Neuronal stem cell (in vitro differentiated cells): ENCODE measurements at regions not wholly inside any gene's neighbourhood (a gene's known extent, or its start where the extent isn't known, plus 50 kb on each side); places are given as distances from the start of the nearest gene placed in this dataset.

Experiments
- DNase-seq: peaks from one replicate; pipeline ENCODE4 v3.0.0-alpha.2; 2013; ENCODE audit warnings: low spot score
- H2AFZ ChIP-seq: one replicate; pipeline ENCODE4 v1.6.1; 2013; ENCODE audit warnings: mild to moderate bottlenecking, low read length, inconsistent platforms
- H2AK5ac ChIP-seq: 2 replicates; pipeline ENCODE4 v1.6.1; 2013; ENCODE audit warnings: low read depth, mild to moderate bottlenecking, inconsistent platforms, low read length, moderate library complexity, mixed read lengths
- H2BK120ac ChIP-seq: 2 replicates; pipeline ENCODE4 v1.6.1; 2013; ENCODE audit warnings: low read depth, mild to moderate bottlenecking, inconsistent platforms, low read length, moderate library complexity, mixed read lengths
- H2BK12ac ChIP-seq: one replicate; pipeline ENCODE4 v1.6.1; 2013; ENCODE audit warnings: low read length, inconsistent platforms
- H2BK15ac ChIP-seq: 2 replicates; pipeline ENCODE4 v1.6.1; 2013; ENCODE audit warnings: mild to moderate bottlenecking, low read length, inconsistent platforms, mixed read lengths
- H2BK5ac ChIP-seq: one replicate; pipeline ENCODE4 v1.6.1; 2013; ENCODE audit warnings: inconsistent platforms, mild to moderate bottlenecking, low read length, moderate library complexity
- H3K14ac ChIP-seq: one replicate; pipeline ENCODE4 v1.6.1; 2013; ENCODE audit warnings: low read length, inconsistent platforms
- H3K18ac ChIP-seq: 2 replicates; pipeline ENCODE4 v1.6.1; 2013; ENCODE audit warnings: low read length, inconsistent platforms
- H3K23ac ChIP-seq: 2 replicates; pipeline ENCODE4 v1.6.1; 2013; ENCODE audit warnings: low read depth, mild to moderate bottlenecking, mixed read lengths, low read length, inconsistent platforms; ENCODE audit not compliant: poor library complexity
- H3K27ac ChIP-seq: replicated peaks from 3 replicates; pipeline ENCODE4 v1.5.1; 2013; ENCODE audit warnings: low read length, inconsistent platforms
- H3K27me3 ChIP-seq, 3 experiments: 2 replicates each; pipeline ENCODE4 v1.6.1; 2013; ENCODE audit warnings: low read length in 3 of 3, mild to moderate bottlenecking in 2 of 3, inconsistent platforms in 1 of 3, low read depth in 1 of 3, mixed read lengths in 1 of 3, moderate library complexity in 1 of 3; ENCODE audit not compliant: control insufficient read depth in 3 of 3, insufficient read depth in 3 of 3
- H3K36me3 ChIP-seq, 2 donors: replicated peaks in 1 of 2; 2 replicates each; pipeline ENCODE4 v1.6.1; 2013; ENCODE audit warnings: low read length in 2 of 2; ENCODE audit not compliant: control insufficient read depth in 2 of 2, insufficient read depth in 2 of 2
- H3K4ac ChIP-seq: 2 replicates; pipeline ENCODE4 v1.6.1; 2013; ENCODE audit warnings: inconsistent platforms, mild to moderate bottlenecking, low read length, moderate library complexity
- H3K4me1 ChIP-seq, 2 donors: 1 replicate in 1 of 2; 2 replicates in 1 of 2; pipeline ENCODE4 v1.6.1; 2013; ENCODE audit warnings: low read length in 2 of 2, low read depth in 1 of 2; ENCODE audit not compliant: control insufficient read depth in 2 of 2, insufficient read depth in 1 of 2
- H3K4me2 ChIP-seq: one replicate; pipeline ENCODE4 v1.6.1; 2013; ENCODE audit warnings: mild to moderate bottlenecking, low read length, inconsistent platforms; ENCODE audit not compliant: insufficient read depth, poor library complexity, severe bottlenecking
- H3K4me3 ChIP-seq, 2 donors: 2 replicates each; pipeline ENCODE4 v1.5.1; 2013; ENCODE audit warnings: low read length in 2 of 2, mild to moderate bottlenecking in 2 of 2, inconsistent platforms in 1 of 2, moderate library complexity in 1 of 2
- H3K79me1 ChIP-seq: one replicate; pipeline ENCODE4 v1.6.1; 2013; ENCODE audit warnings: low read depth, mild to moderate bottlenecking, inconsistent platforms, low read length, moderate library complexity
- H3K9ac ChIP-seq: one replicate; pipeline ENCODE4 v1.6.1; 2013; ENCODE audit warnings: mild to moderate bottlenecking, low read depth, low read length, inconsistent platforms; ENCODE audit not compliant: poor library complexity
- H3K9me3 ChIP-seq, 2 donors: replicated peaks in 1 of 2; 2 replicates each; pipeline versions ENCODE3 to v1.6.1; 2013; ENCODE audit warnings: low read length in 2 of 2, mild to moderate bottlenecking in 2 of 2, inconsistent platforms in 1 of 2, low read depth in 1 of 2, mixed read lengths in 1 of 2, moderate library complexity in 1 of 2; ENCODE audit not compliant: control insufficient read depth in 2 of 2, insufficient read depth in 1 of 2
- H4K8ac ChIP-seq: one replicate; pipeline ENCODE4 v1.6.1; 2013; ENCODE audit warnings: low read depth, mild to moderate bottlenecking, inconsistent platforms, low read length, moderate library complexity
- H4K91ac ChIP-seq: one replicate; pipeline ENCODE4 v1.6.1; 2013; ENCODE audit warnings: low read length, low read depth, mild to moderate bottlenecking, inconsistent platforms; ENCODE audit not compliant: poor library complexity
- WGBS, 2 donors: extraction: QIAGEN DNeasy Blood & Tissue Kit; methylation state at CpG; one replicate each; pipeline ENCODE4 v1.1.7; 2013; ENCODE audit warnings: missing lambda C conversion rate in 2 of 2, mixed read lengths in 1 of 2; ENCODE audit not compliant: insufficient read length in 2 of 2, insufficient replicate concordance in 1 of 2; ENCODE audit errors: extremely low coverage in 2 of 2; 5-methylcytosine and 5-hydroxymethylcytosine counted together

DNA sequence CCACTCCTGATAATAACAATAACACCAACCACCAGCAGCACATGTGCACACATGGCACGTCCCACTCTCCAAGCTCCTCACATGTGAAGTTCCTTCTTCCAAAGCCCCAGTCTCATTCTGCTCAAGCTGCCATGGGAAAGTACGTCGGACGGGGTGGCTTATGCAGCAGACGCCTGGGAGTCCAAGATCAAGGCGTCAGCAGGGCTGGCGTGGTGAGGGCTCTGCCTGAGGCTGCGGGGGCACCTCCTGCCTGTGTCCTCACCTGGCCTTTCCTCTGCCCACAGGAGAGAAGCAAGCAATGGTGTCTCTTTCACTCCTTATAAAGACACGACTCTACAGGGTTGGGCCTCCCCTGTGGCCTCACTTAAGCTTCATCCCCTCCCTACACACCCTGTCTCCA, 68.8 kb upstream of the INSIG1 start:
- Histone ChIP-seq H2AK5ac (peak overlapping the region; percentile 81), H3K27ac (no peak overlapping the region), H3K27me3 (peaks cover 0 to 62% (median 3%) of the 10 kb centered on the region in 3 experiments), H3K4ac (no peak overlapping the region), H4K8ac (no peak overlapping the region), H2BK12ac (peak overlapping the region; percentile 24), H3K4me2 (no peak overlapping the region), H3K36me3 (no peaks in the 10 kb centered on the region), H2AFZ (no peak overlapping the region), H3K4me3 (no peak overlapping the region), H3K4me1 (peaks cover 0 to 16% of the 10 kb centered on the region in 2 donors), H3K23ac (no peak overlapping the region), H4K91ac (no peak overlapping the region), H3K9ac (no peak overlapping the region), H3K9me3 (no peaks in the 10 kb centered on the region), H3K79me1 (no peaks in the 10 kb centered on the region), H3K14ac (peak overlapping the region; percentile 9), H3K18ac (no peak overlapping the region), H2BK15ac (peak overlapping the region; percentile 0), H2BK5ac (no peak overlapping the region), H2BK120ac (no peak overlapping the region)
- DNase-seq: no peak
- WGBS, 2 donors: no CpG with 5 or more reads among the region's 9 CpGs

DNA sequence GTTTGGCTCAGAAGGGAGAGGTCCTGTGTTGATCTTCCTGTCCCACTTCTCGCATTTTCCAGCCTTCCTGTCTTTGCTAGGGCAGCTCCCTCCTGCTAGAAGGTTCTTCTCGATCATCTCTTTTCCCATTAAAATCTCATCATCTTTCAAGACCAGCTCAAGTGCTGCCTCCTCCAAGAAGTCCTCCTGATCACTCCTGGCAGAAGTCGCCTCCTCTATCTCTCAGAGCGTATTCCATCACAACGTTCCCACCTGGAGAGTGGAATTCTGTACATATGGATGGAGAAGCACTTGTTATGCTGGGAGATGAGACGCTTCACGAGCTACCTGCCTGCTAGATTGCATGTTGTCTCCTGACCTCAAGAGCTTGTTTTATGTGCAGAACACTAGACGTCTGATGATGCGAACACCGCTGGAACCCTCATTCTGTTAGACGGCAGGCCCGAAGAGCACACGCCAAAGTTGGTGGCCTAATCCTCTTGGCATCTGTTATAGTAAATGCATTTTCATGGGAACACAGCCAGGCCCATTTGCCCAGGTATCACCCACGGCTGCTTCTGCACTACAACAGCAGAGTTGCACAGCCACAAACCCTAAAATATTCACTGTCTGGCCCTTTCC, 68.0 kb upstream of the INSIG1 start:
- Histone ChIP-seq H2BK12ac (no peak overlapping the region), H2BK120ac (no peak overlapping the region), H3K18ac (no peak overlapping the region), H3K14ac (no peak overlapping the region), H3K9ac (no peak overlapping the region), H2AK5ac (no peak overlapping the region), H2BK15ac (no peak overlapping the region), H3K23ac (no peak overlapping the region), H3K4ac (no peak overlapping the region), H3K36me3 (no peaks in the 10 kb centered on the region), H3K9me3 (no peaks in the 10 kb centered on the region), H2BK5ac (no peak overlapping the region), H3K27me3 (peaks cover 0 to 54% (median 3%) of the 10 kb centered on the region in 3 experiments), H3K27ac (no peak overlapping the region), H4K91ac (no peak overlapping the region), H3K4me3 (no peak overlapping the region), H2AFZ (no peak overlapping the region), H3K79me1 (no peaks in the 10 kb centered on the region), H3K4me2 (no peak overlapping the region), H3K4me1 (peaks cover 0 to 16% of the 10 kb centered on the region in 2 donors), H4K8ac (no peak overlapping the region)
- WGBS, 2 donors: no CpG with 5 or more reads among the region's 14 CpGs
- no peak for DNase-seq

DNA sequence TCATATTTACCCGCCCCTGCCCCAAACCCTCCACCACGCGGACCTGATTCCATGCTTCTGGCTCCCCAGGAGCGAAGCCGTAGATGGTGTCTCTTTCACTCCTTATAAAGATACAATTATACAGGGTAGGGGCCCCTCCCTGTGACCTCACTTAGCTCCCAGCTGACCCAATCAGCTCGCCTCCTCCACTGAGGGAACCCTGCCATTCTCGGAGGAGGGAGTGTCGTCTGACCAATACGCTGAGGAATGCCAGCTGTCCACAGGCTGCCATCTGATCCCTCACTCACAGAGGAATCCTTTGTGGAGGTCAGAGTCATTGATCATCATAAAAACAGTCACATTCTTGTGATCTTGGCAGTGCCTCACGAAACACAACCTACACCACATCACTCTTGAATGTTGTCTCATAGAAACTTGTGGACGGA, 67.5 kb upstream of the INSIG1 start:
- H3K27ac ChIP-seq: no peak overlapping the region
- H3K23ac ChIP-seq: no peak overlapping the region

DNA sequence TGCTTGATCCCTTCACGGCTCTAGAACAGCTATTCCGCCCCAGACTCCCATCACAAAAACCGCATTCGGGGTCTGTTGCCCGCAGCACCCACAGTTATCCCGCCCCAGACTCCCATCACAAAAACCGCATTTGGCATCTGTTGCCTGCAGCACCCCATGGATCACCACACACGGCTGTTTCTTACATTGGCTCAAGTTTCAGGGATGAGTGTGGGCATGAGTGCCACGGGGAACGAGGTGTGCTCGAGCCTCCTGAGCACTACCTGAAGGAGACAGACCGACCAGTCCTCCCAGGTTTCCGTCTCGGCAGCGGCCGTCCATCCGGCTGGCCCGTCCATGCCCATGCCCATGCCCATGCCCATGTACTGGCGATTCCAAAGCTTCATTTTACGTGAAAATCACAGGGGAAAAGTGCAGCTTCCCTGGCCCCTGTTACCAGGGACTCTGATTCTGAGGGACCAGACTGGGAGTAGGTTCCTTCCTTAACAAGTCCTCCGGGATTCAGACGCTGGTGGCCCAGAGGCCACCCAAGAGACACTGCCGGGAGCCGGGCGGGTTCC, 66.4 kb upstream of the INSIG1 start:
- Histone ChIP-seq H4K91ac (peak overlapping the region; percentile 68), H3K36me3 (no peaks in the 10 kb centered on the region), H2AK5ac (no peak overlapping the region), H3K23ac (no peak overlapping the region), H3K4me1 (peaks cover 0 to 16% of the 10 kb centered on the region in 2 donors), H2BK15ac (no peak overlapping the region), H3K9me3 (no peaks in the 10 kb centered on the region), H3K18ac (peak overlapping the region; percentile 53), H2BK12ac (peak overlapping the region; percentile 73), H3K4me3 (no peak overlapping the region), H4K8ac (no peak overlapping the region), H3K4ac (no peak overlapping the region), H3K14ac (peak overlapping the region; percentile 15), H2AFZ (no peak overlapping the region), H3K27me3 (peaks cover 0 to 58% (median 3%) of the 10 kb centered on the region in 3 experiments), H2BK120ac (no peak overlapping the region), H3K9ac (no peak overlapping the region), H3K4me2 (no peak overlapping the region), H3K27ac (no peak overlapping the region), H2BK5ac (peak overlapping the region; percentile 40), H3K79me1 (no peaks in the 10 kb centered on the region)
- no CpG with 5 or more reads among the region's 25 CpGs for WGBS, 2 donors
- no peak for DNase-seq

More for the DNA sequence above, 67.5 kb upstream of the INSIG1 start:
- H4K8ac ChIP-seq: no peak overlapping the region
- H3K4me3 ChIP-seq: no peak overlapping the region
- H3K9ac ChIP-seq: no peak overlapping the region
- H2BK120ac ChIP-seq: no peak overlapping the region
- no peak overlapping the region for H3K4ac ChIP-seq
- no peaks in the 10 kb centered on the region for H3K79me1 ChIP-seq
- no peaks in the 10 kb centered on the region for H3K36me3 ChIP-seq
- no peak overlapping the region for H2BK5ac ChIP-seq
- DNase-seq: peak; percentile 27
- peaks cover 0 to 16% of the 10 kb centered on the region in 2 donors for H3K4me1 ChIP-seq
- no peaks in the 10 kb centered on the region for H3K9me3 ChIP-seq
- WGBS, 2 donors: no CpG with 5 or more reads among the region's 11 CpGs
- H2BK15ac ChIP-seq: no peak overlapping the region
- H2AFZ ChIP-seq: no peak overlapping the region
- H3K4me2 ChIP-seq: no peak overlapping the region
- H3K27me3 ChIP-seq: peaks cover 0 to 56% (median 3%) of the 10 kb centered on the region in 3 experiments
- H2BK12ac ChIP-seq: no peak overlapping the region
- H4K91ac ChIP-seq: no peak overlapping the region
- H3K18ac ChIP-seq: no peak overlapping the region
- no peak overlapping the region for H2AK5ac ChIP-seq
- H3K14ac ChIP-seq: no peak overlapping the region
